Neuron (in vitro differentiated cells): ENCODE measurements at regions not wholly inside any gene's neighbourhood (a gene's known extent, or its start where the extent isn't known, plus 50 kb on each side); places are given as distances from the start of the nearest gene placed in this dataset.

ENCODE experiments used
- H2AFZ ChIP-seq: one replicate; pipeline ENCODE4 v1.6.1; 2013; ENCODE audit warnings: low read depth, mild to moderate bottlenecking, inconsistent platforms, low read length, moderate library complexity
- H3K27me3 ChIP-seq: one replicate; pipeline ENCODE4 v1.6.1; 2013; ENCODE audit warnings: low read length; ENCODE audit not compliant: insufficient read depth
- H3K36me3 ChIP-seq: one replicate; pipeline ENCODE4 v1.6.1; 2013; ENCODE audit warnings: low read length; ENCODE audit not compliant: insufficient read depth
- H3K4me1 ChIP-seq: one replicate; pipeline ENCODE4 v1.6.1; 2013; ENCODE audit warnings: low read length; ENCODE audit not compliant: insufficient read depth
- H3K4me3 ChIP-seq: 2 replicates; pipeline ENCODE4 v1.5.1; 2013; ENCODE audit warnings: mild to moderate bottlenecking, low read length, moderate library complexity
- H3K9me3 ChIP-seq: one replicate; pipeline ENCODE4 v1.6.1; 2013; ENCODE audit warnings: low read length

DNA sequence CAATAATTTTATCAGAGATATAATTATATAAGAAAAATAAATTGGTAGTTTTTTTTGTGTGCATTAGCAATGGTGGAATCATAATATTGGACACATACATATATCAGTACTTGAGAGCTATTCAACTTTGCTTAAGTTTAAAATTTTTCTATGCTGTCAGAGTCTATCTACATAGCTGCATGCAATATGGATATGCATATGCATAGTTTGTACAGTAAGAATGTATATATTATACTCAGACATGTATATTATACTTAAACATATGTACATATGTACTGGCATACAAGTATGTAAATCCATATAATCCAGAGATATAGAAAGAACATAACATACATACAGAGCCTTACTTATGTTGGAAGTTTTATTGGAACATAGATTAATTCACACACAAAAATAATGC, 1043.2 kb downstream of the EFNB2 start:
- Histone ChIP-seq H3K9me3 (no peaks in the 10 kb centered on the region), H2AFZ (no peak overlapping the region), H3K4me3 (no peak overlapping the region), H3K4me1 (no peaks in the 10 kb centered on the region), H3K27me3 (no peaks in the 10 kb centered on the region), H3K36me3 (no peaks in the 10 kb centered on the region)

DNA sequence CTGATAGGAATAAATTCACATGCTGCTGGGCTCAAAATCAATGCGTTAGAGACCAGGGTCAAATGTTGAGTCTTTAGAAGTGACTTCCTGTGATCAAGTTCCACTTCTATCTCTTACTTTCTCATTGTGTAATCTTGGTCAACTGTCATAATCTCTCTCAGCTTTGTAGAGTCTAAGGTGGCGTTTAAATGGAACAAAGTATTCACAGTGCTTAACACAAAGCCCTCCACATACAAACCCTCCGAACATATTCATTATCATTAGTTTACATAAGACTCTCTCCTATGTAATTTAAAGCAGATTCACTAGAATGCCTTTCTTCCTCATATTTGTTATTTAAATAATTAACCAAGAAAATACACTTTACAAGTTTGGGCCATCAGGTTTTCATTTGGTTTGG, 1044.1 kb downstream of the EFNB2 start:
- Histone ChIP-seq H3K27me3 (no peaks in the 10 kb centered on the region), H2AFZ (no peak overlapping the region), H3K9me3 (no peaks in the 10 kb centered on the region), H3K4me1 (no peaks in the 10 kb centered on the region), H3K36me3 (no peaks in the 10 kb centered on the region), H3K4me3 (no peak overlapping the region)

DNA sequence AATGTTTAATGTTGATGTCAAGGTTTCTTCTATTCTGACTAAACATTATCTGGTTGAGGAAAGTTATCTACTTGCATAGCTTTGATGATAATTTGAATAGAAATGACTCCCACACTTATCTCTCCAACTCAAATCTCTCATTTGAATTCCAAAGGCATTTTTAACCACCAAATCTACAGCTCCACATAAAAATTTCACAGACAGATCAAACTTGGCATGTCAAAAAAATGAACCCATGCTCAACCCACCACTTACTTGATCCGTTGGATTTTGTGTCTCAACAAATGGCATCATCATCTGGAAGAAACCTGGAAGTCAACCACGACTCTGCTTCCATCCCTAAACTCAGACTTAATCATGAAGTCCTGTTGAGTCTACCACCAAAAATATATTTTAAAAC, 1050.4 kb downstream of the EFNB2 start:
- Histone ChIP-seq H3K36me3 (no peaks in the 10 kb centered on the region), H2AFZ (no peak overlapping the region), H3K27me3 (no peaks in the 10 kb centered on the region), H3K9me3 (no peaks in the 10 kb centered on the region), H3K4me1 (no peaks in the 10 kb centered on the region), H3K4me3 (no peak overlapping the region)

DNA sequence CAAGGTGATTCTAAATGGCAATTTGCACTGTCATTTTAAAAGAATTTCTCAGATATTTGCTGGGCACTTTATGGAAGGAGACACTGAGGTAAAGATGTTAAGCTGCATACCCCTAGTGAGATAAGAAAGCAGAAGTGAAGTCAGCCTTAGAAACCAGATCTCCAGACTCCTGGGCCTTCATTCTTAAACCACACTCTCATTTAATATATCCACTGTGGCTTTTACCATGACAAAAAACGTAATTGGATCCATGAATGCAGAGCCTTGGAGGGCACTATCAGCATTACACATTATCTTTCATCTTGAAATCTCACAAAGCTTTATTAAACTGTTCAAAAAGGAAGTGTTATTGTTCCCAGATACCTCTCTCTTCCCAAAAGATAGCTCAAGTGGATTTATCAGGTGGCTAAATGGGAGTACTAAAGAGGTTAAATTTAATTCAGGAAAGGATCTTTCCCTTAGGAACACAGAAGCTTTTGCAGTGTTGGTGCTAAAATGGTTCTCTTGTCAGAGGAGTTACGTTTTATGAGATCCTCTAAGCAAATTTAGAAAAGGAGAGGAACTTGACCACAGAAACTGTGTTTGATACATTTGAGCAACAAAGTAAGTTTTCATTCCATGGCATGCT, 1060.4 kb downstream of the EFNB2 start:
- no peaks in the 10 kb centered on the region for H3K4me1 ChIP-seq
- peak overlapping the region; percentile 89 for H2AFZ ChIP-seq
- H3K36me3 ChIP-seq: no peaks in the 10 kb centered on the region
- H3K27me3 ChIP-seq: no peaks in the 10 kb centered on the region
- no peaks in the 10 kb centered on the region for H3K9me3 ChIP-seq
- no peak overlapping the region for H3K4me3 ChIP-seq

DNA sequence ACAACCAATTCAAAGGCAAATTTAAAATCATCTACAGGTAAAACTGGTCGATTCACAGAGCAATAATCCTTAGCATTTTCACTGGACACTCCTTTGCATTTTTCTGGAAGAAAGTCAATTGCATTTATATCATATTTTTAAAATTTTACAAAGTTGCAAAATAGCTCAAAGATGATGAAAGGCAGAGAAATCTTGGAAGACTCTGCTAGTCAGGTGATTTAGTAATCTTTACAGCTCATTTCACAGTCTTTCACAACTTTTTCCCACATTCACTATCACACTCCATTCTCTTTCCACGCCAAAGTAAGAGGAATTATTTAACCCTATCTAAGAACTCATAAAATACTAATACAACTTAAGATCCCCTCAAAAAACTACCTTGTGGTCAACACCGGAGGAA, 1063.8 kb downstream of the EFNB2 start:
- no peaks in the 10 kb centered on the region for H3K9me3 ChIP-seq
- H2AFZ ChIP-seq: no peak overlapping the region
- H3K4me3 ChIP-seq: no peak overlapping the region
- no peaks in the 10 kb centered on the region for H3K27me3 ChIP-seq
- no peaks in the 10 kb centered on the region for H3K36me3 ChIP-seq
- H3K4me1 ChIP-seq: no peaks in the 10 kb centered on the region

DNA sequence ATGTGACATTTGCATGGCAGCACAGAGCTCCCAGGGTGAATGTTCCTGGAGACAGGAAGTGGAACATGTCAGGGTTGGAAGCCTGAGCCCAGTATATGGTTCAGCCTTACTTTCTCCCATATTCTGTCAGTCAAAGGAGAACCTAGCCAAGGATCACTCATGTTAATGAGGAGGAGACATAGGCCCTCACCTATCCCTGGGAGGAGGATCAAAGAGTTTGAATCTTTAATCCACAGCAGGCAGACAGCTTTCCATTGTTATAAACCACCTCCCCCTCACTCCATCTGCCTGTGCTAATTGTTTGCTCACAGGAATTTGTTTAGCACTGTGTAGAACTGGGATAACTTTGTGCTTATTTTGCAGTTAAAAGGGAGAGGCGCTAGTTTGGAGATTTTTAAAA, 1069.1 kb downstream of the EFNB2 start:
- Histone ChIP-seq H2AFZ (no peak overlapping the region), H3K9me3 (no peaks in the 10 kb centered on the region), H3K4me1 (peaks cover 7% of the 10 kb centered on the region), H3K4me3 (no peak overlapping the region), H3K27me3 (no peaks in the 10 kb centered on the region), H3K36me3 (no peaks in the 10 kb centered on the region)

DNA sequence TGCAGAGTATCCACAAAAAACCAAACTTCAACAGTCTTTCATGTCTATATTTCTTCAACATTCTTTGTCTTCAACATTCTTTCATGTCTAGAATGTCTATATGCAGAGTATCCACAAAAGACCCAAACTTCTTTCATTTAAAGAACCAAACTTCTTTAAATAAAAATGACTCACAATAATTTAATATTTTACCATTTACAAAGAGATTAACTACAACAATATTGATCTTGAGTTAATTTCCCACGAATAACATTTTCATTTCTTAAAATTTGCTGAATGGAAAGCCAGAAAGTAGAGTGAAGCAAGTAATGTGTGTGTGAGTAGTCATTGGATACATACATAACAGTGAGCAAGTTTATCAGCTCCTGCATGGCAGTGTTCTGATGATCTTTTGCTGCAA, 1069.7 kb downstream of the EFNB2 start, which contains the start of gene DAOA:
Gene DAOA (plus strand): TSS at position 301 of the 400 bp plus-strand sequence.
- Histone ChIP-seq H3K4me1 (peaks cover 7% of the 10 kb centered on the region), H3K4me3 (no peak within 1 kb of the TSS), H2AFZ (no peak within 1 kb of the TSS), H3K27me3 (no peaks in the 10 kb centered on the region), H3K9me3 (no peaks in the 10 kb centered on the region), H3K36me3 (no peaks in the 10 kb centered on the region)

- H3K27me3 ChIP-seq: no peaks in the 10 kb centered on the region
- H3K9me3 ChIP-seq: no peaks in the 10 kb centered on the region
- H2AFZ ChIP-seq: no peak overlapping the region
- H3K4me3 ChIP-seq: no peak overlapping the region
- no peaks in the 10 kb centered on the region for H3K36me3 ChIP-seq
- H3K4me1 ChIP-seq: peaks cover 7% of the 10 kb centered on the region
Measured at GRCh38 chr13:105465251-105465650, 1070.2 kb downstream of the EFNB2 start.

GRCh38 chr13:105464249-105464648, 1071.2 kb downstream of the EFNB2 start:
- Histone ChIP-seq H3K9me3 (no peaks in the 10 kb centered on the region), H3K4me1 (peaks cover 7% of the 10 kb centered on the region), H2AFZ (no peak overlapping the region), H3K4me3 (no peak overlapping the region), H3K27me3 (no peaks in the 10 kb centered on the region), H3K36me3 (no peaks in the 10 kb centered on the region)

- no peaks in the 10 kb centered on the region for H3K9me3 ChIP-seq
- no peak overlapping the region for H2AFZ ChIP-seq
Measured at GRCh38 chr13:105463011-105463501, 1072.4 kb downstream of the EFNB2 start.

GRCh38 chr13:105462098-105462497, 1073.4 kb downstream of the EFNB2 start:
- Histone ChIP-seq H3K9me3 (no peaks in the 10 kb centered on the region), H3K4me3 (no peak overlapping the region), H3K27me3 (no peaks in the 10 kb centered on the region), H3K36me3 (no peaks in the 10 kb centered on the region), H3K4me1 (peaks cover 7% of the 10 kb centered on the region), H2AFZ (no peak overlapping the region)

More at GRCh38 chr13:105463011-105463501, 1072.4 kb downstream of the EFNB2 start:
- Histone ChIP-seq H3K36me3 (no peaks in the 10 kb centered on the region), H3K27me3 (no peaks in the 10 kb centered on the region), H3K4me1 (peaks cover 7% of the 10 kb centered on the region), H3K4me3 (no peak overlapping the region)

DNA sequence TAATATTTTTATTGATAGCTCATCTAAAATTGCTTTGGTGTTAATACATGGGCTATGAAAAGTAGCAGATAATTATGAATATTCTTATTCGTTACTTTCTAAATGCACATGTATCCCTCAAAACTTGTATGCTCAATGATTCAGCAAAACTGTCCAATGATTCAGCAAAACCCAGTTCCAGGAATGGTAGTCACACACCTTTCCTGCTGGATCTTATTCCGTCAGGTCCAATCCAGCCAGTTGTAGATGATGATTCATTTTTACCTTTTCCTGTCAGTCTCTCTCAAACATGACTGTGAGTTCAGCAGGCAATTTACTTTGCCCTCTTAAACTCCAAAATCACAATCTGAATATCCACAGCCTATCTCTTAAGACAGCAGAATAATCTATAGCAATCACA, 1082.6 kb downstream of the EFNB2 start:
- Histone ChIP-seq H3K9me3 (no peaks in the 10 kb centered on the region), H3K4me1 (no peaks in the 10 kb centered on the region), H3K27me3 (no peaks in the 10 kb centered on the region), H3K36me3 (no peaks in the 10 kb centered on the region), H3K4me3 (no peak overlapping the region), H2AFZ (no peak overlapping the region)

DNA sequence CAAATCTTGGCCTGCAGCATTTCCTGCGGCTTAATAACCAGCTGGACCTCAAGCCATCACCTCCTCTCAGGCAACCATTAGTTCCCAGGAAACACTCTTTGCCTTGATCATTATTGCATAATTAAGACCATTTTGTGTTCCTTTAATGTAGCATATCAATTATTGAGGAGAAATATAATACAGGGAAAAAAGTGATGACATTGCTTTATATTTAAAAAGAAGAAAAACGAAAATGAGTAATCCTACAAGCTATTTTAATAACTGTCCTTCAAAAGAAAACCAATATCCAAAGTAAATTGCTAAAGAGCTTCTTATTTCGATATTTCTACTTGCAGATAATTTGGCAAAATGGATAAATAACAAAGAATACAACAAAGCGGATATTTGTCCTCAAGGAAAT, 1084.7 kb downstream of the EFNB2 start:
- Histone ChIP-seq H3K4me1 (no peaks in the 10 kb centered on the region), H3K4me3 (no peak overlapping the region), H3K27me3 (no peaks in the 10 kb centered on the region), H3K9me3 (no peaks in the 10 kb centered on the region), H3K36me3 (no peaks in the 10 kb centered on the region), H2AFZ (no peak overlapping the region)

DNA sequence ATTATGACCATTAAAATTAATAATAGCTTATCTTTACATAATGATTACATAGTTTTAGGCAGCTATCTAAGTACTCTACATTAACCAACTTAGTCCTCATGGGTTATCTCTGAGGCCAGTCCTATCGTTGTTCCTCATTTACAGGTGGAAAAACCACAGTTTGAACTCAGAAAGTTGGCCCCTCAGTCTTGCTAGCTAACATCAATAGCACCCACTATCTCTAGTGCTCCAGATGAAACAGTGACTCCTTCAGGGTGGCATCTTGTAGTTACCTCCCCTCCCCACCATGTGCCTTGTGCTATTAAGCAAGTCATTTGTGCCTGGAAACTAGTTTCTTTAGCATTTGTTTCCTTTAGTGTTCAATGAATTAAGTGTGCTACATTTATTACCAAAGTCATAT, 1086.7 kb downstream of the EFNB2 start:
- H3K27me3 ChIP-seq: no peaks in the 10 kb centered on the region
- no peaks in the 10 kb centered on the region for H3K9me3 ChIP-seq
- no peaks in the 10 kb centered on the region for H3K4me1 ChIP-seq
- H2AFZ ChIP-seq: no peak overlapping the region
- H3K4me3 ChIP-seq: no peak overlapping the region
- H3K36me3 ChIP-seq: no peaks in the 10 kb centered on the region
